T-cell (primary cell): ENCODE measurements at regions not wholly inside any gene's neighbourhood (a gene's known extent, or its start where the extent isn't known, plus 50 kb on each side); places are given as distances from the start of the nearest gene placed in this dataset.

Experiments used
- ATAC-seq, 4 experiments: fragments of 200-7000 bp in 3 of 4; fragments of 150-1000 bp in 1 of 4; cut with Tn5 transposase; replicated peaks in 1 of 4; 1 replicate in 3 of 4; 2 replicates in 1 of 4; pipeline ENCODE4 v1.10.0; 2021; ENCODE audit warnings: moderate library complexity in 3 of 4, mild to moderate bottlenecking in 2 of 4, moderate number of reproducible peaks in 1 of 4
- CTCF ChIA-PET, 2 donors: fragments of 300-600 bp; sonication (Branson Sonifier 250); formaldehyde crosslinking; loops; one replicate each; lab custom pipeline; 2022; ENCODE audit warnings: antibody characterized with exemption in 2 of 2; lab: Charles Lee
- POLR2A ChIA-PET, 2 donors: fragments of 300-600 bp; sonication (Branson Sonifier 250); formaldehyde crosslinking; loops; one replicate each; lab custom pipeline; 2022; ENCODE audit warnings: antibody characterized with exemption in 2 of 2; lab: Charles Lee
- DNase-seq, 35 experiments: peaks; one replicate each; pipeline versions ENCODE4 v3.0.0 to v3.0.0-alpha.2; 2013 to 2023
- H3K27ac ChIP-seq: one replicate; pipeline ENCODE4 v1.5.1; 2013; ENCODE audit warnings: low read length
- H3K27me3 ChIP-seq, 2 experiments: replicated peaks in 1 of 2; 1 replicate in 1 of 2; 2 replicates in 1 of 2; pipeline versions ENCODE4 v1.6.1 to v1.7.0; 2013; ENCODE audit warnings: low read length in 1 of 2, mixed read lengths in 1 of 2; ENCODE audit not compliant: control insufficient read depth in 2 of 2, insufficient read depth in 2 of 2; ENCODE audit errors: extremely low read depth in 1 of 2
- H3K36me3 ChIP-seq, 2 donors: 1 replicate in 1 of 2; 2 replicates in 1 of 2; pipeline versions ENCODE4 v1.6.1 to v1.7.0; 2013; ENCODE audit warnings: low read length in 1 of 2; ENCODE audit not compliant: control insufficient read depth in 2 of 2, insufficient read depth in 1 of 2; ENCODE audit errors: extremely low read depth in 1 of 2
- H3K4me1 ChIP-seq, 2 experiments: 1 replicate in 1 of 2; 2 replicates in 1 of 2; pipeline versions ENCODE4 v1.6.1 to v1.7.0; 2013; ENCODE audit warnings: low read length in 2 of 2, mixed read lengths in 1 of 2; ENCODE audit not compliant: insufficient read depth in 2 of 2, control insufficient read depth in 1 of 2; ENCODE audit errors: extremely low read depth in 1 of 2
- H3K4me3 ChIP-seq, 2 donors: 1 replicate in 1 of 2; 2 replicates in 1 of 2; pipeline versions ENCODE4 v1.5.1 to v1.7.0; 2013; ENCODE audit warnings: mild to moderate bottlenecking in 2 of 2, low read length in 1 of 2, moderate library complexity in 1 of 2; ENCODE audit not compliant: control insufficient read depth in 1 of 2; ENCODE audit errors: extremely low read depth in 1 of 2
- H3K9me3 ChIP-seq: 2 replicates; pipeline ENCODE4 v1.7.0; 2013
- H3K27ac Mint-ChIP-seq, 2 donors: one replicate each; pipeline ENCODE4 v1.8.0; 2020 to 2021; ENCODE audit warnings: mild to moderate bottlenecking in 2 of 2, mixed read lengths in 2 of 2
- H3K27me3 Mint-ChIP-seq, 2 donors: one replicate each; pipeline ENCODE4 v1.8.0; 2021 to 2022; ENCODE audit warnings: mixed read lengths in 2 of 2
- H3K36me3 Mint-ChIP-seq: one replicate; pipeline ENCODE4 v1.8.0; 2021; ENCODE audit warnings: mixed read lengths
- H3K4me1 Mint-ChIP-seq, 3 donors: one replicate each; pipeline ENCODE4 v1.8.0; 2020 to 2022; ENCODE audit warnings: mixed read lengths in 3 of 3, mild to moderate bottlenecking in 1 of 3
- H3K4me3 Mint-ChIP-seq, 3 donors: one replicate each; pipeline ENCODE4 v1.8.0; 2020 to 2022; ENCODE audit warnings: mild to moderate bottlenecking in 3 of 3, mixed read lengths in 3 of 3, moderate library complexity in 3 of 3
- H3K9me3 Mint-ChIP-seq, 3 donors: one replicate each; pipeline ENCODE4 v1.8.0; 2020 to 2022; ENCODE audit warnings: mixed read lengths in 3 of 3
- WGBS: methylation state at CpG from one replicate; pipeline ENCODE4 v1.1.5; 2013; ENCODE audit warnings: missing lambda C conversion rate; ENCODE audit not compliant: insufficient coverage; 5-methylcytosine and 5-hydroxymethylcytosine counted together

- Histone ChIP-seq H3K27me3 (no peaks in the 10 kb centered on the region), H3K4me3 (no peak overlapping the region), H3K36me3 (no peaks in the 10 kb centered on the region), H3K4me1 (no peaks in the 10 kb centered on the region), H3K27ac (no peak overlapping the region), H3K9me3 (no peaks in the 10 kb centered on the region)
- Mint-ChIP-seq H3K36me3 (no peaks in the 10 kb centered on the region), H3K4me3 (no peak overlapping the region), H3K27ac (no peak overlapping the region), H3K27me3 (no peaks in the 10 kb centered on the region), H3K9me3 (peaks cover 4 to 5% (median 4%) of the 10 kb centered on the region in 3 donors), H3K4me1 (no peaks in the 10 kb centered on the region)
- CTCF ChIA-PET: no interaction called here
- POLR2A ChIA-PET: no interaction called here
- DNase-seq: no peak
- no peak for ATAC-seq
Measured at GRCh38 chr5:120808135-120808534, 344.0 kb downstream of the PRR16 start.

- ChIA-PET CTCF (no interaction called here), POLR2A (no interaction called here)
- Mint-ChIP-seq H3K27me3 (no peaks in the 10 kb centered on the region), H3K27ac (no peak overlapping the region), H3K9me3 (peaks cover 4 to 8% (median 6%) of the 10 kb centered on the region in 3 donors), H3K4me3 (no peak overlapping the region), H3K4me1 (no peaks in the 10 kb centered on the region), H3K36me3 (no peaks in the 10 kb centered on the region)
- Histone ChIP-seq H3K27me3 (no peaks in the 10 kb centered on the region), H3K36me3 (no peaks in the 10 kb centered on the region), H3K4me1 (no peaks in the 10 kb centered on the region), H3K4me3 (no peak overlapping the region), H3K9me3 (no peaks in the 10 kb centered on the region), H3K27ac (no peak overlapping the region)
- no peak for ATAC-seq
- no peak for DNase-seq
Measured at GRCh38 chr5:120808606-120809005, 344.5 kb downstream of the PRR16 start.

GRCh38 chr5:120813551-120813950, 349.5 kb downstream of the PRR16 start:
- Mint-ChIP-seq H3K36me3 (no peaks in the 10 kb centered on the region), H3K27ac (no peak overlapping the region), H3K9me3 (peaks cover 9 to 33% (median 21%) of the 10 kb centered on the region in 3 donors), H3K27me3 (no peaks in the 10 kb centered on the region), H3K4me3 (no peak overlapping the region), H3K4me1 (no peaks in the 10 kb centered on the region)
- Histone ChIP-seq H3K4me3 (no peak overlapping the region), H3K27me3 (no peaks in the 10 kb centered on the region), H3K4me1 (no peaks in the 10 kb centered on the region), H3K9me3 (no peaks in the 10 kb centered on the region), H3K27ac (no peak overlapping the region), H3K36me3 (no peaks in the 10 kb centered on the region)
- ChIA-PET CTCF (no interaction called here), POLR2A (no interaction called here)
- DNase-seq: no peak
- no CpG with 5 or more reads among the region's 2 CpGs for WGBS
- ATAC-seq: no peak

GRCh38 chr5:120817044-120817985, 353.2 kb downstream of the PRR16 start:
- H3K27ac Mint-ChIP-seq: no peak overlapping the region
- no peak overlapping the region for H3K4me3 Mint-ChIP-seq
- CTCF ChIA-PET: no interaction called here
- ATAC-seq: no peak
- peaks cover 11 to 35% (median 21%) of the 10 kb centered on the region in 3 donors for H3K9me3 Mint-ChIP-seq
- no peak for DNase-seq
- POLR2A ChIA-PET: no interaction called here
- Histone ChIP-seq H3K27me3 (no peaks in the 10 kb centered on the region), H3K4me3 (no peak overlapping the region), H3K4me1 (no peaks in the 10 kb centered on the region), H3K9me3 (no peaks in the 10 kb centered on the region), H3K27ac (no peak overlapping the region), H3K36me3 (no peaks in the 10 kb centered on the region)
- H3K4me1 Mint-ChIP-seq: no peaks in the 10 kb centered on the region
- 81% methylated on average over 9 of the region's 12 CpGs for WGBS
- H3K27me3 Mint-ChIP-seq: no peaks in the 10 kb centered on the region
- no peaks in the 10 kb centered on the region for H3K36me3 Mint-ChIP-seq

GRCh38 chr5:120818128-120818527, 354.0 kb downstream of the PRR16 start:
- Histone ChIP-seq H3K27me3 (no peaks in the 10 kb centered on the region), H3K9me3 (no peaks in the 10 kb centered on the region), H3K4me3 (no peak overlapping the region), H3K36me3 (no peaks in the 10 kb centered on the region), H3K27ac (no peak overlapping the region), H3K4me1 (no peaks in the 10 kb centered on the region)
- CTCF ChIA-PET: no interaction called here
- Mint-ChIP-seq H3K4me3 (no peak overlapping the region), H3K9me3 (peaks cover 10 to 34% (median 21%) of the 10 kb centered on the region in 3 donors), H3K4me1 (no peaks in the 10 kb centered on the region), H3K27ac (no peak overlapping the region), H3K36me3 (no peaks in the 10 kb centered on the region), H3K27me3 (no peaks in the 10 kb centered on the region)
- POLR2A ChIA-PET: no interaction called here
- ATAC-seq (no peak), DNase-seq (no peak)
- 76% methylated on average over 4 of the region's 6 CpGs for WGBS

GRCh38 chr5:120823328-120823727, 359.2 kb downstream of the PRR16 start:
- ChIA-PET CTCF (no interaction called here), POLR2A (no interaction called here)
- Histone ChIP-seq H3K4me1 (no peaks in the 10 kb centered on the region), H3K27ac (no peak overlapping the region), H3K27me3 (no peaks in the 10 kb centered on the region), H3K9me3 (no peaks in the 10 kb centered on the region), H3K36me3 (no peaks in the 10 kb centered on the region), H3K4me3 (no peak overlapping the region)
- Mint-ChIP-seq H3K27me3 (no peaks in the 10 kb centered on the region), H3K27ac (no peak overlapping the region), H3K4me1 (no peaks in the 10 kb centered on the region), H3K4me3 (no peak overlapping the region), H3K9me3 (peaks cover 0 to 8% (median 5%) of the 10 kb centered on the region in 3 donors), H3K36me3 (no peaks in the 10 kb centered on the region)
- no peak for DNase-seq
- WGBS: no CpG with 5 or more reads among the region's 1 CpG
- ATAC-seq: no peak
